Vagina (tissue), 2 donors: ENCODE measurements at regions not wholly inside any gene's neighbourhood (a gene's known extent, or its start where the extent isn't known, plus 50 kb on each side); places are given as distances from the start of the nearest gene placed in this dataset.

ENCODE experiments used
- DNase-seq, 2 donors: peaks; one replicate each; pipeline ENCODE4 v3.0.0-alpha.2; 2017; ENCODE audit errors: extremely low spot score in 2 of 2
- H3K27ac ChIP-seq: fragments of 200-600 bp; sonication (generic); one replicate; pipeline ENCODE4 v1.5.1; 2019
- H3K27me3 ChIP-seq: fragments of 200-600 bp; sonication (generic); one replicate; pipeline ENCODE4 v1.5.1; 2019
- H3K36me3 ChIP-seq, 2 donors: fragments of 200-600 bp; sonication (generic); one replicate each; pipeline ENCODE4 v1.5.1; 2017 to 2019
- H3K4me1 ChIP-seq: fragments of 200-600 bp; sonication (generic); one replicate; pipeline ENCODE4 v1.5.1; 2019
- H3K4me3 ChIP-seq, 2 donors: fragments of 200-600 bp; sonication (generic); 1 replicate in 1 of 2; 2 replicates in 1 of 2; pipeline ENCODE4 v1.5.1; 2016 to 2019
- H3K9me3 ChIP-seq: fragments of 200-600 bp; sonication (generic); one replicate; pipeline ENCODE4 v1.5.1; 2019
- CTCF ChIP-seq, 3 experiments: fragments of 450-650 bp in 2 of 3; fragments of 200-600 bp in 1 of 3; sonication (generic) in 1 of 3; IDR thresholded peaks; one replicate each; pipeline ENCODE4 v1.5.1; 2017 to 2019; ENCODE audit warnings: antibody characterized with exemption in 3 of 3, mild to moderate bottlenecking in 2 of 3, moderate library complexity in 2 of 3
- POLR2A ChIP-seq, 2 donors: fragments of 450-650 bp; IDR thresholded peaks; one replicate each; pipeline ENCODE4 v1.6.1; 2017; ENCODE audit warnings: antibody characterized with exemption in 2 of 2, mild to moderate bottlenecking in 2 of 2, moderate library complexity in 2 of 2
- POLR2AphosphoS5 ChIP-seq, 2 donors: sonication (generic); formaldehyde crosslinking; IDR thresholded peaks; one replicate each; pipeline ENCODE4 v1.9.0; 2017; ENCODE audit warnings: antibody characterized with exemption in 2 of 2, mild to moderate bottlenecking in 2 of 2, low read depth in 1 of 2; ENCODE audit not compliant: insufficient read depth in 1 of 2
- intact Hi-C: fragments of 100-400 bp; cut with DNase I; formaldehyde crosslinking; loops from one replicate; pipeline ENCODE4 v1.15.1; 2023

- TF ChIP-seq CTCF (IDR thresholded peaks at IDR 0.05) (no peak), POLR2AphosphoS5 (IDR thresholded peaks at IDR 0.05; ENCODE audit: insufficient read depth in 1 of 2, low read depth in 1 of 2) (no peak), POLR2A (IDR thresholded peaks at IDR 0.05) (no peak)
- Histone ChIP-seq H3K27me3 (no peaks in the 10 kb centered on the region), H3K4me1 (peaks cover 9% of the 10 kb centered on the region), H3K27ac (no peak overlapping the region), H3K9me3 (no peaks in the 10 kb centered on the region), H3K4me3 (no peak overlapping the region), H3K36me3 (no peaks in the 10 kb centered on the region)
- DNase-seq, result no peak
- intact Hi-C loops, result no loop called here
Observed at GRCh38 chr12:126189856-126190255, 1124.6 kb downstream of the AACS start.

- Histone ChIP-seq H3K4me3 (peak overlapping the region in 1 of 2 donors; percentile 0), H3K27me3 (no peaks in the 10 kb centered on the region), H3K36me3 (no peaks in the 10 kb centered on the region), H3K4me1 (peaks cover 9% of the 10 kb centered on the region), H3K9me3 (no peaks in the 10 kb centered on the region), H3K27ac (no peak overlapping the region)
- no peak for TF ChIP-seq POLR2AphosphoS5 (IDR thresholded peaks at IDR 0.05; ENCODE audit: insufficient read depth in 1 of 2, low read depth in 1 of 2)
- TF ChIP-seq POLR2A (IDR thresholded peaks at IDR 0.05), result no peak
- TF ChIP-seq CTCF (IDR thresholded peaks at IDR 0.05), result no peak
- DNase-seq, result no peak
- intact Hi-C loops, result no loop called here
Observed at GRCh38 chr12:126191031-126191891, 1126.0 kb downstream of the AACS start.

GRCh38 chr12:126191949-126192348, 1126.7 kb downstream of the AACS start:
- Histone ChIP-seq H3K27me3 (no peaks in the 10 kb centered on the region), H3K4me1 (peaks cover 9% of the 10 kb centered on the region), H3K4me3 (no peak overlapping the region), H3K36me3 (no peaks in the 10 kb centered on the region), H3K27ac (no peak overlapping the region), H3K9me3 (no peaks in the 10 kb centered on the region)
- DNase-seq, result no peak
- TF ChIP-seq POLR2A (IDR thresholded peaks at IDR 0.05) (no peak), CTCF (IDR thresholded peaks at IDR 0.05) (no peak), POLR2AphosphoS5 (IDR thresholded peaks at IDR 0.05; ENCODE audit: insufficient read depth in 1 of 2, low read depth in 1 of 2) (no peak)
- intact Hi-C loops, result no loop called here

GRCh38 chr12:126193190-126193589, 1128.0 kb downstream of the AACS start:
- no peak overlapping the region for H3K27ac ChIP-seq
- peaks cover 9% of the 10 kb centered on the region for H3K4me1 ChIP-seq
- DNase-seq, result no peak
- H3K9me3 ChIP-seq, result no peaks in the 10 kb centered on the region
- no peaks in the 10 kb centered on the region for H3K27me3 ChIP-seq
- no peak for TF ChIP-seq POLR2AphosphoS5 (IDR thresholded peaks at IDR 0.05; ENCODE audit: insufficient read depth in 1 of 2, low read depth in 1 of 2)
- no peak for TF ChIP-seq POLR2A (IDR thresholded peaks at IDR 0.05)
- no peak for TF ChIP-seq CTCF (IDR thresholded peaks at IDR 0.05)
- H3K4me3 ChIP-seq, result no peak overlapping the region
- H3K36me3 ChIP-seq, result no peaks in the 10 kb centered on the region
- intact Hi-C loops, result no loop called here

- Histone ChIP-seq H3K4me1 (peaks cover 1% of the 10 kb centered on the region), H3K4me3 (no peak overlapping the region), H3K9me3 (no peaks in the 10 kb centered on the region), H3K27ac (no peak overlapping the region), H3K27me3 (no peaks in the 10 kb centered on the region), H3K36me3 (no peaks in the 10 kb centered on the region)
- intact Hi-C loops, result no loop called here
- TF ChIP-seq CTCF (IDR thresholded peaks at IDR 0.05), result no peak
- no peak for TF ChIP-seq POLR2A (IDR thresholded peaks at IDR 0.05)
- DNase-seq, result no peak
Observed at GRCh38 chr12:126196263-126196662, 1131.0 kb downstream of the AACS start.
